ENCODE measurements at regions not wholly inside any gene's neighbourhood (a gene's known extent, or its start where the extent isn't known, plus 50 kb on each side); places are given as distances from the start of the nearest gene placed in this dataset.

DNA sequence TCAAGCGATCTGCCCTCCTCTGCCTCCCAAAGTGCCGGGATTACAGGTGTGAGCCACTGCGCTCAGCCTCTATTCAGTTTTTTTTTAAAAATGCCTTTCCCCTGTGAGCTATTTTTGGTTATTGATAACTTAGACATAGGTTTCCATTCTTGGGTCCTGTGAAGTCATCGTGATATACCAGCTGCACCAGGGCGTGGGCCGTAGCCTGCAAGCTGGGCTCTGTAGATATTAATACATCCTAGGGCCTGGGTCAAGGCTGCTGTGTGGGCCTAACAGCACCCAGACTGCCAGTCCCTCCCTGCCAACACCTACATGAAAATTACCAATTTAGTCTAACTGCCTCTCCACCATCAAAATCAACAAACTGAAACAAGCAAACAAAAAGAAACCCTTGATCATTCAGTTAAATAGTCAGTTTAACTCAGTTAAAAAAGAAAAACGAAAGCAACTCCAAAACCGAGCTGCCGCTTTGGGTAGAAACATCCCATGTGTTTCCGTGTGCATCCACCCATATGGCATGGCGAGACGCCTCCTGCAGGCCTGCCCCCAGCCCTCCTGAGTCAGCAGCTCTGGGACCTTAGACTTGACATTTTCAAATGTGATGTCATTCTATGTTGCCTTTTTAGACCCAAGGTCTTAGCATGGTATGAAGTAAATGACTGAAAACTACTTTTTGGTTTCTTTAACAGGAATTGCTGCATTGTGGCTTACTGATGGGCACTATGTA is 330.2 kb downstream of the GLRX3 start:
- Histone ChIP-seq H3K4me3 (ENCODE audit: low read depth, low read length) (no peak overlapping the region), H3K27me3 (ENCODE audit: control insufficient read depth, insufficient read depth, low read length) (no peaks in the 10 kb centered on the region), H3K27ac (ENCODE audit: low read depth, low read length) (no peak overlapping the region), H3K9ac (ENCODE audit: low read depth, low read length) (no peak overlapping the region), H3K36me3 (ENCODE audit: control insufficient read depth, insufficient read depth, low read length) (no peaks in the 10 kb centered on the region), H3K9me3 (ENCODE audit: control insufficient read depth, insufficient read depth, low read length) (no peaks in the 10 kb centered on the region), H3K4me1 (ENCODE audit: control insufficient read depth, insufficient read depth, low read length) (no peaks in the 10 kb centered on the region)

DNA sequence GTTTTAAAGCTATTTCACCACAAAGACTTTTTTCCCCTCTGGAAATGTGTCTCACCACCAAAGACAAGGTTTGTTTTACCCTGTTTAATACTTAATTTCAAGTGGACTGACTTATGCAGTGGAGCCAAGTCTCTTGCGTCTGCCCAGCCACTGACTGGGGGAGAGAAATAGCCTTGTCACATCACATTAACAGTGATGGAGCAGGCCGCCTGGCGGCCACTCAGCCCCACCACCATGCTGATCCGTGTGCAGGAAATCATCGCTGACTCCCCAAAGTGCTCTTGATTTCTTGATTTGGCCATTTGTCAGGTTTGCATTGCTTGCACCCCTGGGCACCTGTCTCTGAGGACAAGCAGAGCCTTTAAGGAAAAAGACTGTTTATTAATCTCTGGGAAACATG is 334.1 kb downstream of the GLRX3 start:
- Histone ChIP-seq H3K9ac (ENCODE audit: low read depth, low read length) (no peak overlapping the region), H3K27me3 (ENCODE audit: control insufficient read depth, insufficient read depth, low read length) (no peaks in the 10 kb centered on the region), H3K27ac (ENCODE audit: low read depth, low read length) (no peak overlapping the region), H3K4me1 (ENCODE audit: control insufficient read depth, insufficient read depth, low read length) (no peaks in the 10 kb centered on the region), H3K36me3 (ENCODE audit: control insufficient read depth, insufficient read depth, low read length) (no peaks in the 10 kb centered on the region), H3K9me3 (ENCODE audit: control insufficient read depth, insufficient read depth, low read length) (no peaks in the 10 kb centered on the region), H3K4me3 (ENCODE audit: low read depth, low read length) (no peak overlapping the region)

DNA sequence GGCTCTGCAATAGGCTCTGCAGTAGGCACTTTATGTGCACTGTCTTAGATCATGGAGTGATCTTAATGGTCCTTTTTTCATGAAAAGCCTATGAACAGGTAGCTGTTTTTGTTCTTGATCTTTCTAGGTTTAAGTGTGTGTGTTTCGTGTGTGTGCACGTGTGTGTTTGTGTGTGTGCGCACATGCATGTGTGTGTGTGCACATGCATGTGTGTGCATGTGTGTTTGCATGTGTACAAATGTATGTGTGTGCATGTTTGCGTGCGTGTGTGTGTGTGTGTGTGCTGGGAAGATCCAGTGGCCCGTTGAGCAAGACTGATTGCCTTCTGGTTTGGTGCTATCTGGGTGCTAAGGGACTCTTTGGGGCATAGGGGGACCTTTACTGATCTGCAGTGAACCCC is 334.8 kb downstream of the GLRX3 start:
- Histone ChIP-seq H3K9me3 (ENCODE audit: control insufficient read depth, insufficient read depth, low read length) (no peaks in the 10 kb centered on the region), H3K27ac (ENCODE audit: low read depth, low read length) (no peak overlapping the region), H3K36me3 (ENCODE audit: control insufficient read depth, insufficient read depth, low read length) (no peaks in the 10 kb centered on the region)

DNA sequence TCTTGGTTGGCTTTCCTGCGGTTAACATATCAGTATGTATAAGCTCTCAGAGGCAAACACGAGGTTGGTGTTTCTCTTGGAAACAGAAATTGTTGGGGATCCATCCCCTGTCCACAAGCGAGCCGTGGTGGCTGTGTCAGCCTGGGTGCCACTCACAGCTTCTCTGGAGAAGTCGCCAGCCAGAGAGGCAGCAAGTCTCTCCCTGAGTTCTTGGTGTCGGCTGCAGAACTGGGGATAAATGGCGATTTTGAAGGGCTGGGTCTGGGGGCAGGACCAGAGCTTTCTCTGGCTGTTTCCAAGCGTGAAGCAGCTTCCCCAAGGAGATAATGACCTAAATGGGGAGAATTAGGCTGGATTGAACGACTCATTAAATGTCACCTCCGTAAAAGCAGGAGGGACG is 335.3 kb downstream of the GLRX3 start:
- Histone ChIP-seq H3K36me3 (ENCODE audit: control insufficient read depth, insufficient read depth, low read length) (no peaks in the 10 kb centered on the region), H3K4me3 (ENCODE audit: low read depth, low read length) (no peak overlapping the region), H3K9me3 (ENCODE audit: control insufficient read depth, insufficient read depth, low read length) (no peaks in the 10 kb centered on the region), H3K27me3 (ENCODE audit: control insufficient read depth, insufficient read depth, low read length) (no peaks in the 10 kb centered on the region), H3K27ac (ENCODE audit: low read depth, low read length) (no peak overlapping the region), H3K9ac (ENCODE audit: low read depth, low read length) (no peak overlapping the region), H3K4me1 (ENCODE audit: control insufficient read depth, insufficient read depth, low read length) (no peaks in the 10 kb centered on the region)

More for the DNA sequence above, 334.8 kb downstream of the GLRX3 start:
- Histone ChIP-seq H3K4me1 (ENCODE audit: control insufficient read depth, insufficient read depth, low read length) (no peaks in the 10 kb centered on the region), H3K27me3 (ENCODE audit: control insufficient read depth, insufficient read depth, low read length) (no peaks in the 10 kb centered on the region), H3K4me3 (ENCODE audit: low read depth, low read length) (no peak overlapping the region), H3K9ac (ENCODE audit: low read depth, low read length) (no peak overlapping the region)

DNA sequence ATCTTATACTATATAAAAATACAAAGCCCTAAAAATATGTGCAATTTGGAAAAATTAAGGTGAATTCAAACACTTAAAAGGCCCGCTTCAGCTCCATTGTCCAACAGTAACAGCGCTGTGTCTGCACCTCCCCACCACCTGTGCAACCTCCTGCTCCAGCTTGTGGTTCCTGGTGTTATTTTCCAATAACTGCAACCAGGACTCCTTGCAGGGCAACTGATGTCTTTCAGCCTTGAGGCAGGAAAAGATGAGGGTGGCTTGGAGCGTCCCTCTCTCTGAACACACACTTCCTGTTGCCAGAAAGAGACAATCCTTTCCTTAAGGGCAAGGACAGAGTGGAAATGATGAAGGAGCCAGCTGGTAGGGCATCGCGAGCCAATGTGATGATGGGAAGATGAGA is 336.0 kb downstream of the GLRX3 start:
- no peaks in the 10 kb centered on the region for H3K36me3 ChIP-seq (ENCODE audit: control insufficient read depth, insufficient read depth, low read length)
- no peak overlapping the region for H3K9ac ChIP-seq (ENCODE audit: low read depth, low read length)
- no peaks in the 10 kb centered on the region for H3K4me1 ChIP-seq (ENCODE audit: control insufficient read depth, insufficient read depth, low read length)
- H3K9me3 ChIP-seq (ENCODE audit: control insufficient read depth, insufficient read depth, low read length), result no peaks in the 10 kb centered on the region
- no peak overlapping the region for H3K4me3 ChIP-seq (ENCODE audit: low read depth, low read length)
- H3K27ac ChIP-seq (ENCODE audit: low read depth, low read length), result no peak overlapping the region
- H3K27me3 ChIP-seq (ENCODE audit: control insufficient read depth, insufficient read depth, low read length), result no peaks in the 10 kb centered on the region

DNA sequence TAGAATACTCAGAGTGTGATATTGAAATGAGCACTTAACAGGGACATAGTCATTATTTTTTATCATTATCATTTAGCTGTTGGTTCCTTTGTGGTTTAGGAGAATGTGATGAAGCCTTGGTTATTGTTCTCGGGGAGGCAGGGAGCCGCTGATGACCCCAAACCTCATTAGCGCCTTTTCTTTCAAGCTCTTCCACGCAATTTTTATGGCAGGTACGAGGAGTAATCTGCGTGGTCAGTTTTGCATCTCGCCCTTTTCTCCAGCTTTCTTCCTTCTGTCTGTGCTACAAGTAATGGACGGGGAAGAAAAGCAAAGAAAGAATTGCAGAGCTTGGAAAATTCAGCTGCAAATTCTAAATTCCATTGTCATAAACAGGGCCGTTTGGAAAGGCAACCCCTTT is 338.4 kb downstream of the GLRX3 start:
- no peaks in the 10 kb centered on the region for H3K4me1 ChIP-seq (ENCODE audit: control insufficient read depth, insufficient read depth, low read length)
- no peak overlapping the region for H3K4me3 ChIP-seq (ENCODE audit: low read depth, low read length)
- H3K27me3 ChIP-seq (ENCODE audit: control insufficient read depth, insufficient read depth, low read length), result no peaks in the 10 kb centered on the region
- H3K9ac ChIP-seq (ENCODE audit: low read depth, low read length), result no peak overlapping the region
- no peak overlapping the region for H3K27ac ChIP-seq (ENCODE audit: low read depth, low read length)
- no peaks in the 10 kb centered on the region for H3K9me3 ChIP-seq (ENCODE audit: control insufficient read depth, insufficient read depth, low read length)
- H3K36me3 ChIP-seq (ENCODE audit: control insufficient read depth, insufficient read depth, low read length), result no peaks in the 10 kb centered on the region

GRCh38 chr10:130477360-130477759 is 341.2 kb downstream of the GLRX3 start:
- Histone ChIP-seq H3K4me3 (ENCODE audit: low read depth, low read length) (no peak overlapping the region), H3K36me3 (ENCODE audit: control insufficient read depth, insufficient read depth, low read length) (no peaks in the 10 kb centered on the region), H3K9ac (ENCODE audit: low read depth, low read length) (no peak overlapping the region), H3K27ac (ENCODE audit: low read depth, low read length) (no peak overlapping the region), H3K9me3 (ENCODE audit: control insufficient read depth, insufficient read depth, low read length) (no peaks in the 10 kb centered on the region), H3K27me3 (ENCODE audit: control insufficient read depth, insufficient read depth, low read length) (no peaks in the 10 kb centered on the region), H3K4me1 (ENCODE audit: control insufficient read depth, insufficient read depth, low read length) (no peaks in the 10 kb centered on the region)

GRCh38 chr10:130479146-130479545 is 343.0 kb downstream of the GLRX3 start:
- H3K9me3 ChIP-seq (ENCODE audit: control insufficient read depth, insufficient read depth, low read length), result no peaks in the 10 kb centered on the region
- H3K36me3 ChIP-seq (ENCODE audit: control insufficient read depth, insufficient read depth, low read length), result no peaks in the 10 kb centered on the region
- H3K4me1 ChIP-seq (ENCODE audit: control insufficient read depth, insufficient read depth, low read length), result no peaks in the 10 kb centered on the region
- no peak overlapping the region for H3K4me3 ChIP-seq (ENCODE audit: low read depth, low read length)
- no peaks in the 10 kb centered on the region for H3K27me3 ChIP-seq (ENCODE audit: control insufficient read depth, insufficient read depth, low read length)
- no peak overlapping the region for H3K9ac ChIP-seq (ENCODE audit: low read depth, low read length)
- H3K27ac ChIP-seq (ENCODE audit: low read depth, low read length), result no peak overlapping the region

- H3K4me3 ChIP-seq (ENCODE audit: low read depth, low read length), result no peak overlapping the region
- no peaks in the 10 kb centered on the region for H3K36me3 ChIP-seq (ENCODE audit: control insufficient read depth, insufficient read depth, low read length)
- no peak overlapping the region for H3K9ac ChIP-seq (ENCODE audit: low read depth, low read length)
- no peaks in the 10 kb centered on the region for H3K27me3 ChIP-seq (ENCODE audit: control insufficient read depth, insufficient read depth, low read length)
- no peaks in the 10 kb centered on the region for H3K4me1 ChIP-seq (ENCODE audit: control insufficient read depth, insufficient read depth, low read length)
- H3K27ac ChIP-seq (ENCODE audit: low read depth, low read length), result no peak overlapping the region
- H3K9me3 ChIP-seq (ENCODE audit: control insufficient read depth, insufficient read depth, low read length), result no peaks in the 10 kb centered on the region
Observed at GRCh38 chr10:130479926-130480325, 343.7 kb downstream of the GLRX3 start.

GRCh38 chr10:130480491-130480890 is 344.3 kb downstream of the GLRX3 start:
- Histone ChIP-seq H3K4me3 (ENCODE audit: low read depth, low read length) (no peak overlapping the region), H3K9ac (ENCODE audit: low read depth, low read length) (no peak overlapping the region), H3K9me3 (ENCODE audit: control insufficient read depth, insufficient read depth, low read length) (no peaks in the 10 kb centered on the region), H3K27me3 (ENCODE audit: control insufficient read depth, insufficient read depth, low read length) (no peaks in the 10 kb centered on the region), H3K36me3 (ENCODE audit: control insufficient read depth, insufficient read depth, low read length) (no peaks in the 10 kb centered on the region), H3K4me1 (ENCODE audit: control insufficient read depth, insufficient read depth, low read length) (no peaks in the 10 kb centered on the region), H3K27ac (ENCODE audit: low read depth, low read length) (no peak overlapping the region)

DNA sequence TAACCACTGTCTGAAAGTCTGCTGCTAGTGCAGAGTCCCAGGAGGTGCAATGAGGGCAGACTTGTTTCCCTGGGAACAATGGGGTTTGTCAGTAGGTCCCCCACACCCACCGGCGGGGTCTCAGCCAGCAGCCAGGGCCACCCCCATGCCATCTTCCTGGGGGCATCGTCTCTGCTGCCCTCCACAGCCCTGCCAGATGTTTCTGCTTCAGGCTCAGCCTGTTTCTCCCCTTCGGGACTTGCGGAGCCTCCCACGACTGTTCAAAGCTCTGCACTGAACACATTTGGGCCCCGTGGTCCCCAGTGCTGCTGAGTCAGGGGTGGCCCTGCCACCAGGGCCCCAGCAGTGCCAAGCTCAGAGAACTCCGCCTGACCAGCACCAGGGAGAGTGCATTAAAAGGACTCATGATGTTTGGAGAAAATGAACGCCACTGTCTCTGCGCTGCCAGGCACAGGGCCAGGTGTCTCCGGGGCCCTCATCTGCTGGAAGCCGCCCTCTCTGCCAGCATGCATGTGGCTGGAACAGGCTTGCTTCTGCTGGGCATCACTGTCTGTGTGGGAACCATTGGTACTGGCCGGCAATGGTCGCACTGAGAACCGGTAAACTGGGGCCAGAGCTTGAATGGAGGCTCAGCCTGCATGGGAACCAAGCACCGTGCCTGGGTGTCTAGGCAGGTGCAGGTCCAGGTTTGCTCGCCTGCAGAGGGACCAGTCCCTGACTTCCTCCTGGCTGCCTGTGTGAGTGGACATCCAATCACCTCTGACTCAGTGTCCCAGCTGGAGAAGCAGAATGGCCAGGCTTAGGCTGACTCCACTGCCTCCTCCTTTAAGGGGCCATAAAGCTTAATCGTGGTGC is 345.1 kb downstream of the GLRX3 start:
- Histone ChIP-seq H3K9me3 (ENCODE audit: control insufficient read depth, insufficient read depth, low read length) (no peaks in the 10 kb centered on the region), H3K36me3 (ENCODE audit: control insufficient read depth, insufficient read depth, low read length) (no peaks in the 10 kb centered on the region)

More for the DNA sequence above, 345.1 kb downstream of the GLRX3 start:
- Histone ChIP-seq H3K4me3 (ENCODE audit: low read depth, low read length) (no peak overlapping the region), H3K27ac (ENCODE audit: low read depth, low read length) (no peak overlapping the region), H3K9ac (ENCODE audit: low read depth, low read length) (no peak overlapping the region), H3K27me3 (ENCODE audit: control insufficient read depth, insufficient read depth, low read length) (no peaks in the 10 kb centered on the region), H3K4me1 (ENCODE audit: control insufficient read depth, insufficient read depth, low read length) (no peaks in the 10 kb centered on the region)

Measured in HUES48 (cell line).